ENCODE measurements at regions not wholly inside any gene's neighbourhood (a gene's known extent, or its start where the extent isn't known, plus 50 kb on each side); places are given as distances from the start of the nearest gene placed in this dataset.
"Not testable (repeated sequence)": the region's sequence is repeated elsewhere in the genome, so short reads cannot be mapped to it uniquely, and the experiment has no call there.

GRCh38 chr18:71374294-71375000 is 1085.6 kb downstream of the SOCS6 start:
- no peak for DNase-seq (ENCODE audit: low read depth)
- Histone ChIP-seq H3K27me3 (ENCODE audit: control insufficient read depth, insufficient read depth, low read length) (no peaks in the 10 kb centered on the region), H3K4me3 (ENCODE audit: low read depth, low read length) (no peak overlapping the region), H3K36me3 (ENCODE audit: control insufficient read depth, insufficient read depth, low read length) (no peaks in the 10 kb centered on the region)
- no peak for TF ChIP-seq CTCF (IDR thresholded peaks at IDR 0.05; ENCODE audit: insufficient read depth, low read length, severe bottlenecking)
- FAIRE-seq = no peak

DNA sequence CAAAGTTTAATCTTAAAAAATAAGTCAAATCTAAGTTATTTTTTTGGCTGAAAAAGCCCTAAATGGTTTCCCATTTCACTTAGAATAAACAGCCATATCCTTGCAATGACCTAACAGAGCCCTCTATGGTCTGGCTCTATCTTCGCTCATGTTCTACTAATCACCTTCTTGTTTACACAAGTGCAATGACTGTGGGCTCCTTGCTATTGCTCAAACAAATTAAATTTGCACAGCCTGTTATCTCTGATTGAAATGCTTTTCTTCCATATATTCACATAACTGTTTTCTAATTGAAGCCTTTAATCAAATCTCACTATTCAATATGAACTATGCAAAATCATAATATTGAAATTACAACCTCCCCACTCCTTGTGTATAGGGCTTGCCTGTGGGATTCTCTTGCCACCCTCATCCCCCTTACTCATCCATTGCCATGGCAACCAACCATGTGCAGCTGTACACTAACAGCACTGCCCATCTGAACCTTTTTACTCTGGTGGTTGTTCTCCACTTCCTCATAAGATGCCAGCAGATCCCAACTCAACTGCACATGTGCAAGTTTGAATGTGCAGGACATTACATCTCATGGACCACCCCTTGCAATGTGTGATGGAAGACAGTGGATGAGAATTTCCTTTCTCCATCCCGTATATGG is 1083.2 kb downstream of the SOCS6 start:
- FAIRE-seq (no peak), DNase-seq (ENCODE audit: low read depth) (no peak)
- H3K4me3 ChIP-seq (ENCODE audit: low read depth, low read length) = no peak overlapping the region

GRCh38 chr18:71370671-71371445 is 1082.0 kb downstream of the SOCS6 start:
- H3K27me3 ChIP-seq (ENCODE audit: control insufficient read depth, insufficient read depth, low read length) = no peaks in the 10 kb centered on the region
- H3K36me3 ChIP-seq (ENCODE audit: control insufficient read depth, insufficient read depth, low read length) = no peaks in the 10 kb centered on the region
- no peak overlapping the region for H3K4me3 ChIP-seq (ENCODE audit: low read depth, low read length)
- no peak for TF ChIP-seq CTCF (IDR thresholded peaks at IDR 0.05; ENCODE audit: insufficient read depth, low read length, severe bottlenecking)
- FAIRE-seq (no peak), DNase-seq (ENCODE audit: low read depth) (no peak)

More for the DNA sequence above, 1083.2 kb downstream of the SOCS6 start:
- Histone ChIP-seq H3K36me3 (ENCODE audit: control insufficient read depth, insufficient read depth, low read length) (no peaks in the 10 kb centered on the region), H3K27me3 (ENCODE audit: control insufficient read depth, insufficient read depth, low read length) (no peaks in the 10 kb centered on the region)
- TF ChIP-seq CTCF (IDR thresholded peaks at IDR 0.05; ENCODE audit: insufficient read depth, low read length, severe bottlenecking) = no peak

DNA sequence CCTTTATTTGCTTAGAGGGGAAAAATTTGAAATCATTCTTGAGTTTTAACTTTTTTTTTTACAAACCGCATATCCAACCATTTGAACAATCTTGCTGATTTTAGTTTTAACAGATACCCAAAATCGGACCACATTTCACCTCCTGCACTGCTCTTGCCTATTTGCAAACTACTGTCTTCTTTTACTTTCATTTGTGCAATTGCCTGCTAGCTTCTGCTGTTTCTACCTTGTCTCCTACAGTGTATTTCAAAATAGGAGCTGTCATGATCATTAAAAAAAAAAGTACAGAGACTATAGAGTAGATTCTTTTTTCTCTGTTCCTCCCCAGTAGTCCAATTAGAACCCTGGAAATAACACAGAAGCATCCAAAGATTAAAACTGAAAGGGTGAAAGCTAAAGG is 1081.2 kb downstream of the SOCS6 start:
- TF ChIP-seq CTCF (IDR thresholded peaks at IDR 0.05; ENCODE audit: insufficient read depth, low read length, severe bottlenecking) = no peak
- Histone ChIP-seq H3K27me3 (ENCODE audit: control insufficient read depth, insufficient read depth, low read length) (no peaks in the 10 kb centered on the region), H3K4me3 (ENCODE audit: low read depth, low read length) (no peak overlapping the region), H3K36me3 (ENCODE audit: control insufficient read depth, insufficient read depth, low read length) (no peaks in the 10 kb centered on the region)
- FAIRE-seq = no peak
- no peak for DNase-seq (ENCODE audit: low read depth)

DNA sequence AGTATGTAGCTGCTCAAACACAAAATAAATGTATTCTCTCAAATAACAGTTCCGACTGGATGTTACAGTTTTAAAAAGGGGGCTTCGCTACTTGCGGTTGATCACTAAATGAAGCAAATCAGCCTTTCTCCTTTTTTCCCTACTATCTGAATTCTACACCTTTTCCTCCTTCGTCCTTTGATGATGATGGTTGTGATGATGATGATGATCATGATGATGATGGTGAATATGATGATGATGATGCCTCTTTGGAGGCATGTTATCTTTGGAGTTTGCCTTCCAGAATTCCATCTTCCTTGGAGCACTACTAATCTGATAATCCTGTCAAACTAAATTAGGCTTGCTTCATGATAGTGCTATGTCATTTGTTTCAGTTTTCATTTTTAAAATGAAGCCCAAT is 1073.3 kb downstream of the SOCS6 start:
- FAIRE-seq = no peak
- DNase-seq (ENCODE audit: low read depth) = no peak
- no peak overlapping the region for H3K4me3 ChIP-seq (ENCODE audit: low read depth, low read length)
- no peaks in the 10 kb centered on the region for H3K27me3 ChIP-seq (ENCODE audit: control insufficient read depth, insufficient read depth, low read length)
- no peaks in the 10 kb centered on the region for H3K36me3 ChIP-seq (ENCODE audit: control insufficient read depth, insufficient read depth, low read length)
- TF ChIP-seq CTCF (IDR thresholded peaks at IDR 0.05; ENCODE audit: insufficient read depth, low read length, severe bottlenecking) = no peak

- DNase-seq (ENCODE audit: low read depth); H3K4me3 ChIP-seq (ENCODE audit: low read depth, low read length); H3K27me3 ChIP-seq (ENCODE audit: control insufficient read depth, insufficient read depth, low read length); FAIRE-seq; H3K36me3 ChIP-seq (ENCODE audit: control insufficient read depth, insufficient read depth, low read length): not testable (repeated sequence)
These were observed 1066.8 kb downstream of the SOCS6 start for GRCh38 chr18:71355599-71355998.
